Spleen (tissue), 7 donors: ENCODE measurements at regions not wholly inside any gene's neighbourhood (a gene's known extent, or its start where the extent isn't known, plus 50 kb on each side); places are given as distances from the start of the nearest gene placed in this dataset.

Source experiments
- POLR2A ChIP-seq, 3 donors: fragments of 450-650 bp; IDR thresholded peaks; one replicate each; pipeline ENCODE4 v1.5.1; 2017; ENCODE audit warnings: antibody characterized with exemption in 3 of 3, mild to moderate bottlenecking in 1 of 3
- POLR2AphosphoS5 ChIP-seq, 3 donors: sonication (generic); formaldehyde crosslinking; IDR thresholded peaks; one replicate each; pipeline ENCODE4 v1.5.1; 2017; ENCODE audit warnings: antibody characterized with exemption in 3 of 3
- TF ChIP-seq, protein P1 (sequence below), 11 experiments: fragments of 200-600 bp in 7 of 11; fragments of 450-650 bp in 4 of 11; sonication (generic) in 4 of 11; IDR thresholded peaks in 8 of 11; conservative IDR thresholded peaks in 3 of 11; 1 replicate in 7 of 11; 2 replicates in 4 of 11; pipeline versions ENCODE4 v1.4.0 to v1.8.0; 2016 to 2021; ENCODE audit warnings: antibody characterized with exemption in 11 of 11, inconsistent platforms in 4 of 11, mild to moderate bottlenecking in 1 of 11
- donor health status: DM: no; HTN: no; CAD: no; lungs with moderate emphysema.
- donor health status: DM: no; HTN: no; CAD: no.
- donor health status: DM: no; HTN: no; CAD: no.

DNA sequence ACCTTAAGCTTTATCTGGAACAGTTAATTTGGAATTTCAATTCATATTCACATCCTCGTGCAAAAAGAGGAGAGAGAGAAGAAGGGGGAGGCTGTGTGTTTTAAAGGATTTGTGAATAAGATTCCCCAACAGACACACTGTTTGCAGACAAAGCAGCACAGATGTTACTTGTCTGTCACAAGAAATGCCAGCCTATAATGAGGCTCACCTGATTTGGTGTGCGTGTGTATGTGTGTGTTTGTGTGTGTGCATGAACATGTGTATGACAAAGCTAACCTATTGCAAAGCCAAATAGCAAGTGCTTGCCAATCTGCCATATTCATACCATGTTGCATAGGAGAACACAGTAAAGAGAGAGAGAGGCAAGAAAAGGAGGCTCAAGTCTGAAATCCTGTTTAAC, 361.6 kb upstream of the NOVA1 start:
- TF ChIP-seq POLR2AphosphoS5 (IDR thresholded peaks at IDR 0.05) (no peak), POLR2A (IDR thresholded peaks at IDR 0.05) (no peak)
- TF ChIP-seq, protein P1, sequence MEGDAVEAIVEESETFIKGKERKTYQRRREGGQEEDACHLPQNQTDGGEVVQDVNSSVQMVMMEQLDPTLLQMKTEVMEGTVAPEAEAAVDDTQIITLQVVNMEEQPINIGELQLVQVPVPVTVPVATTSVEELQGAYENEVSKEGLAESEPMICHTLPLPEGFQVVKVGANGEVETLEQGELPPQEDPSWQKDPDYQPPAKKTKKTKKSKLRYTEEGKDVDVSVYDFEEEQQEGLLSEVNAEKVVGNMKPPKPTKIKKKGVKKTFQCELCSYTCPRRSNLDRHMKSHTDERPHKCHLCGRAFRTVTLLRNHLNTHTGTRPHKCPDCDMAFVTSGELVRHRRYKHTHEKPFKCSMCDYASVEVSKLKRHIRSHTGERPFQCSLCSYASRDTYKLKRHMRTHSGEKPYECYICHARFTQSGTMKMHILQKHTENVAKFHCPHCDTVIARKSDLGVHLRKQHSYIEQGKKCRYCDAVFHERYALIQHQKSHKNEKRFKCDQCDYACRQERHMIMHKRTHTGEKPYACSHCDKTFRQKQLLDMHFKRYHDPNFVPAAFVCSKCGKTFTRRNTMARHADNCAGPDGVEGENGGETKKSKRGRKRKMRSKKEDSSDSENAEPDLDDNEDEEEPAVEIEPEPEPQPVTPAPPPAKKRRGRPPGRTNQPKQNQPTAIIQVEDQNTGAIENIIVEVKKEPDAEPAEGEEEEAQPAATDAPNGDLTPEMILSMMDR (IDR thresholded peaks at IDR 0.05 in 8 of 11, conservative IDR thresholded peaks at IDR 0.05 in 3 of 11), result no peak
